Epidermal melanocyte (primary cell): ENCODE measurements at regions not wholly inside any gene's neighbourhood (a gene's known extent, or its start where the extent isn't known, plus 50 kb on each side); places are given as distances from the start of the nearest gene placed in this dataset.

Experiments
- DNase-seq: peaks from one replicate; pipeline ENCODE4 v3.0.0; 2011; ENCODE audit warnings: low spot score; ENCODE audit not compliant: insufficient read length

DNA sequence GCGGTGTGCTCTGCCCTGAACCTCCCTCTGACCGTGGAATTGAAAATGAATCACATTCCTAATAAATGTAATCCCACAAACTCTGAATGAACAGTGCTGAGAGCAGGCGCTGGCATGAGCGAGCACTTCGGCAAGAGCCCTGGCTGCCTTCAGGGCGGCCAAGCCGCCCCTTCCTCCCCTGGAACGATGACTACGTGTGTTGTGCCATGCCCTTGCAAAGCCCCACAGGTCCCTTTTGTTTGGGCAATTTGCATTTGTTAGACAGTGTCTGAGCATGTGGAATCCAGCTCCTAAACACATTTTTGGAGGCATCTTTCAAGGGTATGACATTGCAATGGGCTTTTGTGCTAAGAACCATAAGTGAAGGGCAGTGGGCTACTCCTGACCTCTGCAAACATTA lies 95.6 kb upstream of the MKI67 start:
- DNase-seq: no peak

DNA sequence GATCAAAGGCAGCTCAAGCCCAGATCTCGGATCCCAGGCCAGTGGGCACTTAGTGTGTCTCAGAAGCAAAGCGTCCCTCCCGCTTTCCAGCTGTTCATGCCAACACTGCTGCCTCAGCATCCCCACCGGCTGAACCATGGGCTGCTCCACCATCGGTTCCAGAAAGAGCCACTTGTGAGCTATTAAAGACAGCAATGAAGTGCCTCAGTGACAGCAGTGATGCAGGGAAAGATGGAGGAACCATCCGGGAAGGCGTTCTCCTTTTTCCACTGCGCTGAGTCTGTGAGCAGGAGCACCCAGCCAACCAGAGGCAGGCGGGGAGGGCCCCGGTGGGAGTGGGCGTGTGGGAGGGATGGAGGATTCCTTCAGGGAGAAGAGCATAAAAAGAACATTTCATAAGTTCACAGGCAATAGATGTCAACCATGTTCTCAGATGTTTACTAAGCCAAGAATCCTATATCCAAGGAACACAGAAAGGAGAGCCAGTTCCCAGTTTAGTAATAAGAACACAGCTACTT lies 96.2 kb upstream of the MKI67 start:
- no peak for DNase-seq

- DNase-seq: no peak
Measured at GRCh38 chr10:128230401-128230800, 104.2 kb upstream of the MKI67 start.

- DNase-seq: no peak
Measured at GRCh38 chr10:128233422-128233821, 107.2 kb upstream of the MKI67 start.

DNA sequence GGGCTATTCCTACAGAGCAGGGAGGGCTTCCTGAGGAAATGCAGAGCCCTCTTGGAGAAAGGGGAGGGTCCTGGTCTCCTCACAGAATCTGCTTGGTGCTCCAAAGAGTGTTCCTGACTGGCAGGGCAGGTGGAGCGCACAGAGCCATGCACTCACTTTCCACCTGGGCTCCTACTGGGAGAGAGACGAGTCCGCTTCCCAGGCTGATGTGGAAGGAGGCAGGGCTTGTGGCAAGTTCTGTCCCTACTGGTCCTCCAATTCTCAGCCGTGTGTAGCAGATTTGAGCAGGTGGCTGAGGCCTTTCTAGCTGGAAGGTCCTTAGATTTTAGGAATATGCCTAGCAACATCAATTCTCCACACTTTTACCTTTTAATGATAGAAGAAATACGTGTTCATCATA lies 111.5 kb upstream of the MKI67 start:
- DNase-seq: no peak

DNA sequence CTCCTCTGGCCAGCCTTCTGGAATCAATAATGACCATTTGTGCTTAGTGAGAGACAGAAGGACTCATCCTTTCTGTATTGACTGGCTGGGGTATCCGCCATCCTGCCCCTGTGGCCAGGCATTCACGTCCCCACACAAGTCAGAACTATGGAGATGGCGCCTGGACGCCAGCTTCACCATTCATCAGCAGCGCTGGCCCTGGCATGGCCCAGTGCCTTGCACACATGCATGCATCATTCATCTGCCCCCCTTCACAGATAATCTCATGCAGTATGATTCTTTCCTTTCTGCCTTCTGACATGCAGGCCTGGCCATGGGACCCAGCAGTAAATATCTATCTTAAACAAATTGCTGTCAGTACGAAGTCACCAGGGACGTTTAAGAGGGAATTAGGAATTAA lies 114.8 kb upstream of the MKI67 start:
- no peak for DNase-seq

GRCh38 chr10:128242641-128243040 lies 116.4 kb upstream of the MKI67 start:
- no peak for DNase-seq

GRCh38 chr10:128245026-128245425 lies 118.8 kb upstream of the MKI67 start:
- no peak for DNase-seq

GRCh38 chr10:128247576-128247975 lies 121.4 kb upstream of the MKI67 start:
- no peak for DNase-seq

DNA sequence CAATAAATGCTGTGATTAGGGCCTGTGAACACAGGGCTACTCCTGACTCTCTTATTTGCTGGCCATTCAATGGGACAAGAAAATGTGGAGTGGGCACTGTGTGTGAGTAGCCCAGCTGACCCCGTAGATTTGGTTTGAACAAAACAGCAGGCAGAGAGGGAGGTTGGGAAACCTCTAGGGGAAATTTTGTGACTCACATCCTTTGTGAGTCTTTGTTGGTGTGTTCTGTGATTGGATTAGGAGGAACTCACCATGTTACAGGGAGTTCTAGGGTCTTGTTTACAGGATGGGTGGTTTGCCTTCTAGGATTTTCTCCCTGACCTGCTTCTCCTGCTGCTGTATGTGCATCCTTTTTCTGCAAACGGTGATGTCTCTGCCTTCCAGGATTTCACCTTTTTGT lies 128.3 kb upstream of the MKI67 start:
- DNase-seq: no peak

DNA sequence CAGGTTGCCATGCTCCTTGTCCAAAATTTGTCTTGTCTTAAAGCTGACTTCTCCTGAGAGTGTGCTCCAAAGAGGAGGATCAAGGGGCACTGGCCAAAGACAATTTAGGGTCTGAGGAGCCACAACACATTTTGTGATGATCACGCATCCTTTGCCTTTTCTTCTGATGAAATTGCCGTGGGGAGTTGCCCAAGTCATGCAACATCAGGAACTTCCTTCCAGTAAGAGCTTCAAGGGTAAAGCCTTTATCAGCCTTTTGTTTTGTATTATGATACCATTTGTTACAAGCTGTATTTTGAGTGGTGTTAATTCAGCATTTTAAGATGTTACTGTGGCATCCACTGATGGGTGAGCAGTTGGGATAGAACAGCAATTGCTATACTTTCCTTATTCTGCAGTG lies 131.2 kb upstream of the MKI67 start:
- DNase-seq: no peak

- no peak for DNase-seq
Measured at GRCh38 chr10:128258421-128258976, 132.3 kb upstream of the MKI67 start.

DNA sequence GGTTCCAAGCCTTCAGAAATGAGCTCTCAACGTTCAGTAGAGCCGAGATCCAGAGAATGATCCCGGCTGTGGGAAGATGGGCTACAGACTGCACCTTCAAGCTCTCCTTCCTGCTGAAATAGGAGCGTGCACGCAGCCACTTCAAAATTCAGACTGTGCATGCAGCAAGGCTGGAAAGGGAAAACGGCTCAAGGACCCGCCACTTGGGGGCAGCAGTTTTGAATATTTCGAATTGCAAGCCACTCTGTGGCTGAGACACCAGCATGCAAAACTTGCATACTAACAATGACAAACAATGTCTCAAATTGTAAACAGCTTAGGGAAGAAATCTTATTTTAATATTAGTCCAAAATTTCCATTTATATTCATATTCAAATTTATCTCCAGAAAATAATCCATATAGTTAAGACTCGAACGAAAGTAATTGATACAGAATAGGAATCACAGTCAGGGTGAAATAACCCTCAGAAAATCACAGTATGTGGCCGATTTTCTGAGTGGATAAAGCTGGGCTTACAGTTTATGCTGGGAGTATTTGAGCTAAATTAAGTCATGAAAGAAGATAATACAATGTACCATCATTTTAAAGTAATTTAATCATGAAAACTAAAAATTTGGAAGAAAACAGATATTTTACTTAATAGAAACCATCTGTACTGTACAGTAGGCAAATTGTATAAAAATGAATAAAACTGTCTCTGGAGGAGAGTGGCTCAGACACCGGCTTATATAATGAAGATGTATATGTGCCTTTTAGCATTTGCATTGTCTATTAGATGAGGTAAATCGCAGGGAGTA lies 137.9 kb upstream of the MKI67 start:
- no peak for DNase-seq

- DNase-seq: no peak
Measured at GRCh38 chr10:128265596-128265995, 139.4 kb upstream of the MKI67 start.

DNA sequence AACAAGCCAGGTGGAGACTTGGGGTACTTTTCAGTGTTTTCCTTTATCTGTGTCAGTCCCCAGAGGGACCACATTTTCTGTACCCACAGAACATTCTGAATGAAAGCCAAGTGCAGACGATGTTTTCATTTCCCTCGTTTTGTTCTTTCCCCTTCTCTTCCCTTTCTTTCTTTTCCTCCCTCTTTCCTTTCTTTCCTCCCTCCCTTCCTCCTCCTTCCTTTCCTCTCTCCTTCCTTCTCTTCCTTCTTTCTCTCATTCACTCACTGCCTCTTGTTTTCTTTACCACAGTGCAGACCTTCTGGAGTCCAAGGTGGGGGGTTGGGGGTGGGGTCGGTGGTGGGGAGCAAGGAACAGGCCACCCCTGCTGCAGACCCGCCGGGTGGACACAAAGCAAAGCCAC lies 141.4 kb upstream of the MKI67 start:
- no peak for DNase-seq

- DNase-seq: no peak
Measured at GRCh38 chr10:128268015-128268722, 141.9 kb upstream of the MKI67 start.

GRCh38 chr10:128274938-128275337 lies 148.7 kb upstream of the MKI67 start:
- DNase-seq: no peak

DNA sequence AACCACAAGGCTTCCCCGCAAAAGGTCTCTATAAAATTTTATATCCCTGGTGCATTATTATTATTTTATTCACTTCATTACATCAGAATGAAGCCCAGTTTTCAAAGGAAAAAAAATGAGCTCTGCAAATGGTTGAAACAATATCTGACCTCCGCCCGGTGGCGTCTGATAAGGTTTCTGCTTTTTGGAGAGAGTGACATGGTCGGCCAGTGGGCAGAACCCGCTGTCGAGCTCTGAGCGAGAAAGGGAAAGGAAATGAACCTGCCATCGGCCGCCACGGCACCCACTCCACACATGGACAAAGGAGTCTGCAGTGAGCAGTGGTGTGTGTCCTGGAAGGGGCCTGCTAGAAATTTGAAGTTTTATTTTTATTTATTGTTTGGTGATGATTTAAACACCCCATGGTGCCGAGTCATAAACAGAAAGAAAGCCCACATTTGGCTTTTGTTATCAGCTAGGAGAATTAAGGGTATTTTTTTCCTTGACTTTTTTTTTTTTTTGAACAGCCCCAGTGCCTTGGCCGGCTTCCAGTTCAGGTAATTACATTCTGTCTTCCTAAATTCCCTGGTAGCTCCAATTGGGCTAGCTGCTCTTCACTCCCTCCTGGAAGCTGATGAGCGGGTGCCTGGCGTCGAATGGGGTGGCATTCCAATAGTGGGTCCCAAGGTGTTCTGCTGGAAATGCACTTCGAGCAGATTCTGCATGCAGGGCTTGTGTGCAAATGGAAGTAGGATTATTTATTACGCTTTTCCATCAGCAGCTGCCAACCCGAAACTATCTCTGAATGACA lies 149.4 kb upstream of the MKI67 start:
- no peak for DNase-seq

- DNase-seq: no peak
Measured at GRCh38 chr10:128277267-128277840, 151.1 kb upstream of the MKI67 start.

- DNase-seq: no peak
Measured at GRCh38 chr10:128278362-128278761, 152.1 kb upstream of the MKI67 start.

DNA sequence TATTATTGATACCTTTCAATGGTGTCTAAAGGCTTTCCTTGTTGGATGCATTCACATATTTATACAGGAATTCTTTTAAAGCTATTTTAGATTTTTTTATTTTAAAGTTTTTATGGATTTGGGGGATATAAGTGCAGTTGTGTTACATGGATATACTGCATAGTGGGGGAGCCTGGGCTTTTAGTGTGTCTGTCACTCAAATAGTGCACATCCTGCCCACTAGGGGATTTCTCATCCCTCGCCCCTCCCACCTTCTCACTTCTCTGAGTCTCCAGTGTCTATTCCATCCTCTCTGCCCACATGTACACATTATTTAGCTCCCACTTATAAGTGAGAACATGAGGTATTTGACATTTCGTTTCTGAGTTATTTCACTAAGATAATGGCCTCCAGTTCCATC lies 154.0 kb upstream of the MKI67 start:
- no peak for DNase-seq
